Vagina (tissue), 2 donors: ENCODE measurements at regions not wholly inside any gene's neighbourhood (a gene's known extent, or its start where the extent isn't known, plus 50 kb on each side); places are given as distances from the start of the nearest gene placed in this dataset.

Source experiments
- DNase-seq, 2 donors: peaks; one replicate each; pipeline ENCODE4 v3.0.0-alpha.2; 2017; ENCODE audit errors: extremely low spot score in 2 of 2
- H3K27ac ChIP-seq: fragments of 200-600 bp; sonication (generic); one replicate; pipeline ENCODE4 v1.5.1; 2019
- H3K27me3 ChIP-seq: fragments of 200-600 bp; sonication (generic); one replicate; pipeline ENCODE4 v1.5.1; 2019
- H3K36me3 ChIP-seq, 2 donors: fragments of 200-600 bp; sonication (generic); one replicate each; pipeline ENCODE4 v1.5.1; 2017 to 2019
- H3K4me1 ChIP-seq: fragments of 200-600 bp; sonication (generic); one replicate; pipeline ENCODE4 v1.5.1; 2019
- H3K4me3 ChIP-seq, 2 donors: fragments of 200-600 bp; sonication (generic); 1 replicate in 1 of 2; 2 replicates in 1 of 2; pipeline ENCODE4 v1.5.1; 2016 to 2019
- H3K9me3 ChIP-seq: fragments of 200-600 bp; sonication (generic); one replicate; pipeline ENCODE4 v1.5.1; 2019
- CTCF ChIP-seq, 3 experiments: fragments of 450-650 bp in 2 of 3; fragments of 200-600 bp in 1 of 3; sonication (generic) in 1 of 3; IDR thresholded peaks; one replicate each; pipeline ENCODE4 v1.5.1; 2017 to 2019; ENCODE audit warnings: antibody characterized with exemption in 3 of 3, mild to moderate bottlenecking in 2 of 3, moderate library complexity in 2 of 3
- POLR2A ChIP-seq, 2 donors: fragments of 450-650 bp; IDR thresholded peaks; one replicate each; pipeline ENCODE4 v1.6.1; 2017; ENCODE audit warnings: antibody characterized with exemption in 2 of 2, mild to moderate bottlenecking in 2 of 2, moderate library complexity in 2 of 2
- POLR2AphosphoS5 ChIP-seq, 2 donors: sonication (generic); formaldehyde crosslinking; IDR thresholded peaks; one replicate each; pipeline ENCODE4 v1.9.0; 2017; ENCODE audit warnings: antibody characterized with exemption in 2 of 2, mild to moderate bottlenecking in 2 of 2, low read depth in 1 of 2; ENCODE audit not compliant: insufficient read depth in 1 of 2
- intact Hi-C: fragments of 100-400 bp; cut with DNase I; formaldehyde crosslinking; loops from one replicate; pipeline ENCODE4 v1.15.1; 2023

GRCh38 chr4:78687818-78688217 is 88.3 kb upstream of the BMP2K start:
- Histone ChIP-seq H3K27ac (no peak overlapping the region), H3K4me3 (no peak overlapping the region), H3K36me3 (no peaks in the 10 kb centered on the region), H3K9me3 (no peaks in the 10 kb centered on the region), H3K27me3 (no peaks in the 10 kb centered on the region), H3K4me1 (no peaks in the 10 kb centered on the region)
- no peak for TF ChIP-seq CTCF (IDR thresholded peaks at IDR 0.05)
- TF ChIP-seq POLR2AphosphoS5 (IDR thresholded peaks at IDR 0.05; ENCODE audit: insufficient read depth in 1 of 2, low read depth in 1 of 2): no peak
- no peak for TF ChIP-seq POLR2A (IDR thresholded peaks at IDR 0.05)
- DNase-seq: no peak
- intact Hi-C loops: no loop called here

- no peak for TF ChIP-seq POLR2AphosphoS5 (IDR thresholded peaks at IDR 0.05; ENCODE audit: insufficient read depth in 1 of 2, low read depth in 1 of 2)
- TF ChIP-seq CTCF (IDR thresholded peaks at IDR 0.05): no peak
- no peak for TF ChIP-seq POLR2A (IDR thresholded peaks at IDR 0.05)
- no peaks in the 10 kb centered on the region for H3K36me3 ChIP-seq
- intact Hi-C loops: no loop called here
- no peaks in the 10 kb centered on the region for H3K27me3 ChIP-seq
- no peak for DNase-seq
- H3K4me3 ChIP-seq: no peak overlapping the region
- H3K27ac ChIP-seq: no peak overlapping the region
- H3K9me3 ChIP-seq: no peaks in the 10 kb centered on the region
- H3K4me1 ChIP-seq: no peaks in the 10 kb centered on the region
These were observed 87.8 kb upstream of the BMP2K start for GRCh38 chr4:78688366-78688765.

GRCh38 chr4:78689261-78689660 is 86.9 kb upstream of the BMP2K start:
- Histone ChIP-seq H3K36me3 (no peaks in the 10 kb centered on the region), H3K27ac (no peak overlapping the region), H3K4me3 (no peak overlapping the region), H3K4me1 (no peaks in the 10 kb centered on the region), H3K27me3 (no peaks in the 10 kb centered on the region), H3K9me3 (no peaks in the 10 kb centered on the region)
- intact Hi-C loops: no loop called here
- no peak for TF ChIP-seq POLR2A (IDR thresholded peaks at IDR 0.05)
- TF ChIP-seq POLR2AphosphoS5 (IDR thresholded peaks at IDR 0.05; ENCODE audit: insufficient read depth in 1 of 2, low read depth in 1 of 2): no peak
- no peak for TF ChIP-seq CTCF (IDR thresholded peaks at IDR 0.05)
- DNase-seq: no peak

- no peaks in the 10 kb centered on the region for H3K9me3 ChIP-seq
- no peak for TF ChIP-seq CTCF (IDR thresholded peaks at IDR 0.05)
- TF ChIP-seq POLR2A (IDR thresholded peaks at IDR 0.05): no peak
- no peak for TF ChIP-seq POLR2AphosphoS5 (IDR thresholded peaks at IDR 0.05; ENCODE audit: insufficient read depth in 1 of 2, low read depth in 1 of 2)
- H3K27ac ChIP-seq: no peak overlapping the region
- H3K36me3 ChIP-seq: no peaks in the 10 kb centered on the region
- no peaks in the 10 kb centered on the region for H3K27me3 ChIP-seq
- no peaks in the 10 kb centered on the region for H3K4me1 ChIP-seq
- DNase-seq: no peak
- no peak overlapping the region for H3K4me3 ChIP-seq
- intact Hi-C loops: no loop called here
These were observed 86.3 kb upstream of the BMP2K start for GRCh38 chr4:78689700-78690323.

- H3K4me1 ChIP-seq: no peaks in the 10 kb centered on the region
- intact Hi-C loops: no loop called here
- no peak for TF ChIP-seq POLR2A (IDR thresholded peaks at IDR 0.05)
- H3K27me3 ChIP-seq: no peaks in the 10 kb centered on the region
- no peaks in the 10 kb centered on the region for H3K9me3 ChIP-seq
- H3K4me3 ChIP-seq: no peak overlapping the region
- H3K36me3 ChIP-seq: no peaks in the 10 kb centered on the region
- H3K27ac ChIP-seq: no peak overlapping the region
- no peak for DNase-seq
These were observed 84.8 kb upstream of the BMP2K start for GRCh38 chr4:78691334-78691754.
